C4-2B (cell line): ENCODE measurements at regions not wholly inside any gene's neighbourhood (a gene's known extent, or its start where the extent isn't known, plus 50 kb on each side); places are given as distances from the start of the nearest gene placed in this dataset.

Experiments used
- CTCF ChIP-seq: fragments of 450-650 bp; conservative IDR thresholded peaks from 2 replicates; pipeline ENCODE4 v1.5.1; 2017; ENCODE audit warnings: mild to moderate bottlenecking
- ZFX ChIP-seq: fragments of 450-650 bp; IDR thresholded peaks from 2 replicates; pipeline ENCODE4 v1.6.1; 2017

GRCh38 chr4:33054656-33055196 is 2334.6 kb downstream of the PCDH7 start:
- TF ChIP-seq CTCF (no peak), ZFX (no peak)
